BJ (cell line): ENCODE measurements at regions not wholly inside any gene's neighbourhood (a gene's known extent, or its start where the extent isn't known, plus 50 kb on each side); places are given as distances from the start of the nearest gene placed in this dataset.

Experiments
- CTCF ChIA-PET: fragments of 350-600 bp; formaldehyde crosslinking; extraction: SDS; loops from one replicate; lab custom pipeline; 2021; ENCODE audit warnings: antibody characterized with exemption, inconsistent platforms; lab: Yijun Ruan, JAX
- POLR2A ChIA-PET: fragments of 300-600 bp; sonication (Branson Sonifier 250); formaldehyde crosslinking; extraction: SDS; loops from one replicate; lab custom pipeline; 2021; ENCODE audit warnings: antibody characterized with exemption; lab: Charles Lee
- DNase-seq: peaks from one replicate; pipeline ENCODE4 v3.0.0-alpha.2; 2011; ENCODE audit warnings: low read depth
- H3K27me3 ChIP-seq: 2 replicates; pipeline ENCODE4 v1.6.0; 2011; ENCODE audit warnings: low read length; ENCODE audit not compliant: control insufficient read depth, insufficient read depth
- H3K36me3 ChIP-seq: 2 replicates; pipeline ENCODE4 v1.5.1; 2011; ENCODE audit warnings: low read length; ENCODE audit not compliant: control insufficient read depth, insufficient read depth
- H3K4me3 ChIP-seq: 2 replicates; pipeline ENCODE4 v1.5.1; 2011; ENCODE audit warnings: low read depth, mild to moderate bottlenecking, control low read depth, low read length
- CTCF ChIP-seq: IDR thresholded peaks from 2 replicates; pipeline ENCODE4 v1.5.1; 2011; ENCODE audit warnings: low read depth, mild to moderate bottlenecking, control low read depth, inconsistent platforms, low read length, moderate library complexity; ENCODE audit not compliant: insufficient read depth

- no peaks in the 10 kb centered on the region for H3K27me3 ChIP-seq
- no peak for TF ChIP-seq CTCF
- no peaks in the 10 kb centered on the region for H3K36me3 ChIP-seq
- ChIA-PET CTCF (no interaction called here), POLR2A (no interaction called here)
- H3K4me3 ChIP-seq, result no peak overlapping the region
- DNase-seq, result no peak
Observed at GRCh38 chr12:38445040-38445439, 128.5 kb downstream of the ALG10B start.

GRCh38 chr12:38448991-38449390, 132.4 kb downstream of the ALG10B start:
- ChIA-PET POLR2A (no interaction called here), CTCF (no interaction called here)
- no peak for DNase-seq
- Histone ChIP-seq H3K27me3 (no peaks in the 10 kb centered on the region), H3K36me3 (no peaks in the 10 kb centered on the region), H3K4me3 (no peak overlapping the region)
- TF ChIP-seq CTCF, result no peak

GRCh38 chr12:38456537-38457120, 140.1 kb downstream of the ALG10B start:
- Histone ChIP-seq H3K4me3 (no peak overlapping the region), H3K27me3 (no peaks in the 10 kb centered on the region), H3K36me3 (no peaks in the 10 kb centered on the region)
- no peak for DNase-seq
- no peak for TF ChIP-seq CTCF
- POLR2A ChIA-PET, result no interaction called here
- CTCF ChIA-PET, result no interaction called here

GRCh38 chr12:38465020-38465419, 148.4 kb downstream of the ALG10B start:
- H3K27me3 ChIP-seq, result no peaks in the 10 kb centered on the region
- no peaks in the 10 kb centered on the region for H3K36me3 ChIP-seq
- ChIA-PET CTCF (no interaction called here), POLR2A (no interaction called here)
- TF ChIP-seq CTCF, result no peak
- H3K4me3 ChIP-seq, result no peak overlapping the region
- no peak for DNase-seq

GRCh38 chr12:38469715-38470114, 153.1 kb downstream of the ALG10B start:
- TF ChIP-seq CTCF, result no peak
- no peak overlapping the region for H3K4me3 ChIP-seq
- no peaks in the 10 kb centered on the region for H3K27me3 ChIP-seq
- DNase-seq, result no peak
- CTCF ChIA-PET, result no interaction called here
- H3K36me3 ChIP-seq, result no peaks in the 10 kb centered on the region
- POLR2A ChIA-PET, result no interaction called here
